HepG2 (cell line): ENCODE measurements at regions not wholly inside any gene's neighbourhood (a gene's known extent, or its start where the extent isn't known, plus 50 kb on each side); places are given as distances from the start of the nearest gene placed in this dataset.

Experiments used
- ATF6 ChIP-seq: sonication (generic); formaldehyde crosslinking; conservative IDR thresholded peaks from 2 replicates; pipeline ENCODE4 v1.4.0; 2020; ENCODE audit warnings: missing genetic modification reagents
- CREB1 ChIP-seq, 2 experiments: fragments of 450-650 bp in 1 of 2; IDR thresholded peaks; 2 replicates each; pipeline ENCODE4 v1.6.1; 2016 to 2017; ENCODE audit warnings: control low read depth in 1 of 2, mild to moderate bottlenecking in 1 of 2, missing compliant biosample characterization in 1 of 2, missing genetic modification characterization in 1 of 2
- CTCF ChIP-seq: sonication (generic); formaldehyde crosslinking; IDR thresholded peaks from 2 replicates; pipeline ENCODE4 v1.5.0; 2020; ENCODE audit warnings: mild to moderate bottlenecking, missing genetic modification reagents, moderate library complexity
- HINFP ChIP-seq: sonication (generic); formaldehyde crosslinking; IDR thresholded peaks from 2 replicates; pipeline ENCODE4 v1.4.0; 2020; ENCODE audit warnings: low read depth, mild to moderate bottlenecking, missing genetic modification reagents
- HMG20A ChIP-seq: IDR thresholded peaks from 2 replicates; pipeline ENCODE4 v1.6.1; 2016; ENCODE audit warnings: borderline replicate concordance
- RXRA ChIP-seq: sonication (generic); formaldehyde crosslinking; IDR thresholded peaks from 2 replicates; pipeline ENCODE4 v1.5.1; 2020; ENCODE audit warnings: missing genetic modification reagents
- SIX4 ChIP-seq: sonication (generic); formaldehyde crosslinking; IDR thresholded peaks from 2 replicates; pipeline ENCODE4 v1.4.0; 2020; ENCODE audit warnings: missing genetic modification reagents
- TCF7 ChIP-seq: sonication (generic); IDR thresholded peaks from 2 replicates; pipeline ENCODE4 v1.6.1; 2016; ENCODE audit warnings: antibody characterized with exemption, low read depth
- ZNF224 ChIP-seq: sonication (generic); formaldehyde crosslinking; IDR thresholded peaks from 2 replicates; pipeline ENCODE4 v1.5.0; 2020; ENCODE audit warnings: mild to moderate bottlenecking, missing genetic modification reagents
- ZNF274 ChIP-seq: sonication (generic); formaldehyde crosslinking; IDR thresholded peaks from 2 replicates; pipeline ENCODE4 v1.5.1; 2020; ENCODE audit warnings: mild to moderate bottlenecking, missing genetic modification reagents
- TF ChIP-seq, protein P1 (sequence below): sonication (generic); formaldehyde crosslinking; IDR thresholded peaks from 2 replicates; pipeline ENCODE4 v1.4.0; 2020; ENCODE audit warnings: missing genetic modification reagents, borderline replicate concordance
- TF ChIP-seq, protein P2 (sequence below): IDR thresholded peaks from 2 replicates; pipeline ENCODE4 v1.6.1; 2012; ENCODE audit warnings: inconsistent platforms
- TF ChIP-seq, protein P3 (sequence below): sonication (generic); formaldehyde crosslinking; IDR thresholded peaks from 2 replicates; pipeline ENCODE4 v1.8.1; 2023; ENCODE audit warnings: missing genetic modification reagents, inconsistent platforms, borderline replicate concordance
- TF ChIP-seq, protein P4 (sequence below): sonication (generic); formaldehyde crosslinking; conservative IDR thresholded peaks from 2 replicates; pipeline ENCODE4 v1.4.0; 2020; ENCODE audit warnings: missing genetic modification reagents

DNA sequence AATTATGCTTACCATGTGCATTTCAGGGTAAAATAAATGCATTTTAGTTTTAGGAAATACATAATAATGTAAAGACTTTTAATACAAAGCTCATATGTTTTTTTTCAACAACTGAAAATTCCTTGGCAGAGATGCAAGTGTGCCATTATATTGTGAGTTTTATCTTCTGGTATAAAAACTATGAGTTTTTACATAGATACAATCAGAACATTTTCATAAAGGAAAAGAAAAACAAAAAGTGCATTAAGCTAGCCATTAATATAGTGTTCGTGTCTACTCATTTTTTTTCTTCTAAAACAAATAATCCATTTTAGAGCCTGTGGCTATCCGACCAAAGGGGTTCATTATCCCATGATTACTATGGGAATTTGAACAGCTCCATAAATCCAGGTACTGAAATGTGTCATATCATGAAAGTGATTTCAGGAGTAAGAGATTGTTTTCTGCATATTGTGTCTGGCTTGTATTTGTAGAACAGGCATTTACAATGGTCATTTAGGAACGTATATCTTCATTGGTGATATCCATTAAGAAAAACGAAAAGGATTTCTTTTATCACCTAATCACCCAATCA lies 236.9 kb upstream of the SLC10A2 start:
- TF ChIP-seq HMG20A (CRISPR knock-in tag) (no peak), CTCF (CRISPR knock-in tag) (no peak), ZNF224 (no peak), ATF6 (CRISPR knock-in tag) (no peak), ZNF274 (CRISPR knock-in tag) (no peak), HINFP (no peak), RXRA (CRISPR knock-in tag) (no peak), TCF7 (no peak), SIX4 (CRISPR knock-in tag) (no peak), CREB1 (IDR thresholded peaks at IDR 0.05) (no peak), CREB1 (CRISPR knock-in tag; IDR thresholded peaks at IDR 0.05) (no peak)
- TF ChIP-seq, protein P1, sequence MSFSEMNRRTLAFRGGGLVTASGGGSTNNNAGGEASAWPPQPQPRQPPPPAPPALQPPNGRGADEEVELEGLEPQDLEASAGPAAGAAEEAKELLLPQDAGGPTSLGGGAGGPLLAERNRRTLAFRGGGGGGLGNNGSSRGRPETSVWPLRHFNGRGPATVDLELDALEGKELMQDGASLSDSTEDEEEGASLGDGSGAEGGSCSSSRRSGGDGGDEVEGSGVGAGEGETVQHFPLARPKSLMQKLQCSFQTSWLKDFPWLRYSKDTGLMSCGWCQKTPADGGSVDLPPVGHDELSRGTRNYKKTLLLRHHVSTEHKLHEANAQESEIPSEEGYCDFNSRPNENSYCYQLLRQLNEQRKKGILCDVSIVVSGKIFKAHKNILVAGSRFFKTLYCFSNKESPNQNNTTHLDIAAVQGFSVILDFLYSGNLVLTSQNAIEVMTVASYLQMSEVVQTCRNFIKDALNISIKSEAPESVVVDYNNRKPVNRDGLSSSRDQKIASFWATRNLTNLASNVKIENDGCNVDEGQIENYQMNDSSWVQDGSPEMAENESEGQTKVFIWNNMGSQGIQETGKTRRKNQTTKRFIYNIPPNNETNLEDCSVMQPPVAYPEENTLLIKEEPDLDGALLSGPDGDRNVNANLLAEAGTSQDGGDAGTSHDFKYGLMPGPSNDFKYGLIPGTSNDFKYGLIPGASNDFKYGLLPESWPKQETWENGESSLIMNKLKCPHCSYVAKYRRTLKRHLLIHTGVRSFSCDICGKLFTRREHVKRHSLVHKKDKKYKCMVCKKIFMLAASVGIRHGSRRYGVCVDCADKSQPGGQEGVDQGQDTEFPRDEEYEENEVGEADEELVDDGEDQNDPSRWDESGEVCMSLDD = no peak
- TF ChIP-seq, protein P2, sequence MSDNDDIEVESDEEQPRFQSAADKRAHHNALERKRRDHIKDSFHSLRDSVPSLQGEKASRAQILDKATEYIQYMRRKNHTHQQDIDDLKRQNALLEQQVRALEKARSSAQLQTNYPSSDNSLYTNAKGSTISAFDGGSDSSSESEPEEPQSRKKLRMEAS = no peak
- TF ChIP-seq, protein P3, sequence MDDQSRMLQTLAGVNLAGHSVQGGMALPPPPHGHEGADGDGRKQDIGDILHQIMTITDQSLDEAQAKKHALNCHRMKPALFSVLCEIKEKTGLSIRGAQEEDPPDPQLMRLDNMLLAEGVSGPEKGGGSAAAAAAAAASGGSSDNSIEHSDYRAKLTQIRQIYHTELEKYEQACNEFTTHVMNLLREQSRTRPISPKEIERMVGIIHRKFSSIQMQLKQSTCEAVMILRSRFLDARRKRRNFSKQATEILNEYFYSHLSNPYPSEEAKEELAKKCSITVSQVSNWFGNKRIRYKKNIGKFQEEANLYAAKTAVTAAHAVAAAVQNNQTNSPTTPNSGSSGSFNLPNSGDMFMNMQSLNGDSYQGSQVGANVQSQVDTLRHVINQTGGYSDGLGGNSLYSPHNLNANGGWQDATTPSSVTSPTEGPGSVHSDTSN = no peak
- TF ChIP-seq, protein P4, sequence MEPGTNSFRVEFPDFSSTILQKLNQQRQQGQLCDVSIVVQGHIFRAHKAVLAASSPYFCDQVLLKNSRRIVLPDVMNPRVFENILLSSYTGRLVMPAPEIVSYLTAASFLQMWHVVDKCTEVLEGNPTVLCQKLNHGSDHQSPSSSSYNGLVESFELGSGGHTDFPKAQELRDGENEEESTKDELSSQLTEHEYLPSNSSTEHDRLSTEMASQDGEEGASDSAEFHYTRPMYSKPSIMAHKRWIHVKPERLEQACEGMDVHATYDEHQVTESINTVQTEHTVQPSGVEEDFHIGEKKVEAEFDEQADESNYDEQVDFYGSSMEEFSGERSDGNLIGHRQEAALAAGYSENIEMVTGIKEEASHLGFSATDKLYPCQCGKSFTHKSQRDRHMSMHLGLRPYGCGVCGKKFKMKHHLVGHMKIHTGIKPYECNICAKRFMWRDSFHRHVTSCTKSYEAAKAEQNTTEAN (CRISPR knock-in tag) = no peak
